HG03108 (cell line): ENCODE measurements at regions not wholly inside any gene's neighbourhood (a gene's known extent, or its start where the extent isn't known, plus 50 kb on each side); places are given as distances from the start of the nearest gene placed in this dataset.
"Not testable (repeated sequence)": the region's sequence is repeated elsewhere in the genome, so short reads cannot be mapped to it uniquely, and the experiment has no call there.

ENCODE experiments used
- ATAC-seq: cut with Tn5 transposase; IDR thresholded peaks from one replicate; pipeline ENCODE4 v1.9.1; 2021; ENCODE audit warnings: moderate library complexity; ENCODE audit not compliant: unreplicated experiment

GRCh38 chr2:234578389-234578788 lies 81.5 kb upstream of the ARL4C start:
- no peak for ATAC-seq

GRCh38 chr2:234577191-234577590 lies 80.3 kb upstream of the ARL4C start:
- no peak for ATAC-seq

- no peak for ATAC-seq
Measured at GRCh38 chr2:234571620-234572407, 74.9 kb upstream of the ARL4C start.

GRCh38 chr2:234570476-234570875 lies 73.6 kb upstream of the ARL4C start:
- no peak for ATAC-seq

- no peak for ATAC-seq
Measured at GRCh38 chr2:234569776-234570430, 73.0 kb upstream of the ARL4C start.

- no peak for ATAC-seq
Measured at GRCh38 chr2:234566622-234567021, 69.7 kb upstream of the ARL4C start.

- ATAC-seq = no peak
Measured at GRCh38 chr2:234565842-234566619, 69.2 kb upstream of the ARL4C start.

GRCh38 chr2:234565201-234565600 lies 68.3 kb upstream of the ARL4C start:
- ATAC-seq = no peak

- no peak for ATAC-seq
Measured at GRCh38 chr2:234564699-234565098, 67.8 kb upstream of the ARL4C start.

GRCh38 chr2:234559609-234560008 lies 62.7 kb upstream of the ARL4C start:
- ATAC-seq = no peak

- no peak for ATAC-seq
Measured at GRCh38 chr2:234558642-234559041, 61.8 kb upstream of the ARL4C start.

- no peak for ATAC-seq
Measured at GRCh38 chr2:234556848-234557573, 60.1 kb upstream of the ARL4C start.

- ATAC-seq = no peak
Measured at GRCh38 chr2:234555616-234556249, 58.9 kb upstream of the ARL4C start.

- ATAC-seq = no peak
Measured at GRCh38 chr2:234555161-234555560, 58.3 kb upstream of the ARL4C start.

- ATAC-seq = not testable (repeated sequence)
Measured at GRCh38 chr2:234553223-234553622, 56.3 kb upstream of the ARL4C start.

- peak; percentile 61 for ATAC-seq
Measured at GRCh38 chr2:234550511-234551107, 53.7 kb upstream of the ARL4C start.

- no peak for ATAC-seq
Measured at GRCh38 chr2:234550056-234550455, 53.2 kb upstream of the ARL4C start.

- no peak for ATAC-seq
Measured at GRCh38 chr2:234548695-234549420, 52.0 kb upstream of the ARL4C start.

- ATAC-seq = no peak
Measured at GRCh38 chr2:234546770-234547169, 49.9 kb upstream of the ARL4C start.
